ENCODE measurements at regions not wholly inside any gene's neighbourhood (a gene's known extent, or its start where the extent isn't known, plus 50 kb on each side); places are given as distances from the start of the nearest gene placed in this dataset.

DNA sequence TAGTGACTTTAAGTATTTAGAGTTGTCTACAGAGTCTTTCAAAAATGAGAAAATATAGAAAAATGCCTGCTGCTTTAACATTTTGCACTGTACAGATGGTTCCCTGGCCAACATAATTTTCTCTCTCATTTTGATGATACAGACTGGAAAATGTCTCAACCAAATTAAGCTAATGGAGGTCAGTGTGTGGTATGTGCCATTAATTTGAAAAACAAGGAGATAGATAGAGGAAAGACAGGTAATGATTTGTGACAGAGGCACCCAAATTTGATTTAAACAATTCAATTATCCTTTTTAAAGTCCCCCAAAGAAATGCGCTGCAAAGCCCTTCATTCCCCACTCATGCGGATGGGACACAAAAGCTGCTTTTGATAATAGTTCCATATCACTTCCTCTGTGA is 140.0 kb downstream of the ASCL1 start:
- H3K4me1 ChIP-seq = no peaks in the 10 kb centered on the region
- no peaks in the 10 kb centered on the region for H3K27me3 ChIP-seq (ENCODE audit: low read depth)
- no peak overlapping the region for H3K27ac ChIP-seq
- ATAC-seq (no peak), DNase-seq (no peak)
- intact Hi-C loops (cut with DNase I) = no loop called here
- TF ChIP-seq, protein P1, sequence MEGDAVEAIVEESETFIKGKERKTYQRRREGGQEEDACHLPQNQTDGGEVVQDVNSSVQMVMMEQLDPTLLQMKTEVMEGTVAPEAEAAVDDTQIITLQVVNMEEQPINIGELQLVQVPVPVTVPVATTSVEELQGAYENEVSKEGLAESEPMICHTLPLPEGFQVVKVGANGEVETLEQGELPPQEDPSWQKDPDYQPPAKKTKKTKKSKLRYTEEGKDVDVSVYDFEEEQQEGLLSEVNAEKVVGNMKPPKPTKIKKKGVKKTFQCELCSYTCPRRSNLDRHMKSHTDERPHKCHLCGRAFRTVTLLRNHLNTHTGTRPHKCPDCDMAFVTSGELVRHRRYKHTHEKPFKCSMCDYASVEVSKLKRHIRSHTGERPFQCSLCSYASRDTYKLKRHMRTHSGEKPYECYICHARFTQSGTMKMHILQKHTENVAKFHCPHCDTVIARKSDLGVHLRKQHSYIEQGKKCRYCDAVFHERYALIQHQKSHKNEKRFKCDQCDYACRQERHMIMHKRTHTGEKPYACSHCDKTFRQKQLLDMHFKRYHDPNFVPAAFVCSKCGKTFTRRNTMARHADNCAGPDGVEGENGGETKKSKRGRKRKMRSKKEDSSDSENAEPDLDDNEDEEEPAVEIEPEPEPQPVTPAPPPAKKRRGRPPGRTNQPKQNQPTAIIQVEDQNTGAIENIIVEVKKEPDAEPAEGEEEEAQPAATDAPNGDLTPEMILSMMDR (IDR thresholded peaks at IDR 0.05) = no peak
- no peaks in the 10 kb centered on the region for H3K9me3 ChIP-seq
- no peak overlapping the region for H3K4me3 ChIP-seq
- H3K36me3 ChIP-seq = no peaks in the 10 kb centered on the region

DNA sequence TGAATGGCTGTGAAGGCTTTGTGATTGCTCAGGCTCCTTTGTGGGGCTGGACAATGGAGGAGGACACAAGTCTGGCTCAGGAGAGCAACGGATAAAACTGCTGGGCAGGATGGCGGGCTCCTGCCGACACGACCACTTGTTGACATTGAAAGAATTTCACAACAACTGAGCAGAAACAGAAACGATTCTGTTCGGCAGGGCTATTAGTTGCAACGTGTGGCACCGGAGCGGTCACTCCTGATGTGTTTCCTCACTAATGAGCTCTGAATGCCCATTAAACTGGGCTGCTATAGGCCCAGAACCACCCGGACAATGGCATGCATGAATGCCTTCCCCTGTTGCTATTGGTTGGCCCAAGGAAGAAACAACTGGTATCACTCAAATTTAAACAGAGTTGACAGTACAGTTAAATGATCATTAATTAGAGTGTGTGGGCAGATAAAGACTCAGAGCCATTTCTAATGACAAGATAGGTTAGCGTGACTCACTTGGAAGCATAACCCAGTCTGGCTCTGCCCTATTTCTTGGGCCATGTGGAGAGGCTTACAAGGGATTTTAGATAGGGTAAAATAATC is 142.9 kb downstream of the ASCL1 start:
- no peak for ATAC-seq
- TF ChIP-seq, protein P1 (IDR thresholded peaks at IDR 0.05) = no peak

DNA sequence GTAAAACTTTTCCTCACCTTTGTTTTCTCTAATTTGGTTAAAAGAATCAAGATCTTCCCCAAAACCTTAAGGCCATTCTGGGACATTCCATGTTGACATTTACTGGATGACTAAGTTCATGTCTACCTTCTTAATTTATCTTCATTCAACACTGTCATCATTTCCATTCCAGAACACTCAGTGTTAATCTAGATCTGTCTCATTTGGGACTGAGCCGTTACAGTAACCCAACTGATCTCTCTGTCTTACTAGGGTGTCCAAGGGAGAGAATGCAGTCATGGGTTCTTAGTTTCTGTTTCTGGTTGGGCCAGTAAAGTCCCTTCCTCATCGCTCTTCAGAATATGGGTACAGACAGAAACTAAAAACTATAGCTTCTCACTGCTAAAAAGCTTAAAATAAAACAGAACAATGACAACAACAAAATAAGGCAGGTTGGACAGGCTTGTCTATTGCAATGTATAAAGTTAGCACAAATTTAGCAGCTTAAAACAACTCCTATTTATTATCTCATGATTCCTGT is 144.8 kb downstream of the ASCL1 start:
- Histone ChIP-seq H3K4me3 (no peak overlapping the region), H3K4me1 (no peaks in the 10 kb centered on the region), H3K36me3 (no peaks in the 10 kb centered on the region), H3K27ac (no peak overlapping the region), H3K9me3 (no peaks in the 10 kb centered on the region), H3K27me3 (ENCODE audit: low read depth) (no peaks in the 10 kb centered on the region)
- intact Hi-C loops (cut with DNase I) = no loop called here
- ATAC-seq (no peak), DNase-seq (no peak)
- TF ChIP-seq, protein P1 (IDR thresholded peaks at IDR 0.05) = no peak

More for the DNA sequence above, 142.9 kb downstream of the ASCL1 start:
- Histone ChIP-seq H3K4me1 (no peaks in the 10 kb centered on the region), H3K36me3 (no peaks in the 10 kb centered on the region), H3K4me3 (no peak overlapping the region), H3K9me3 (no peaks in the 10 kb centered on the region), H3K27me3 (ENCODE audit: low read depth) (no peaks in the 10 kb centered on the region), H3K27ac (no peak overlapping the region)
- intact Hi-C loops (cut with DNase I) = no loop called here
- no peak for DNase-seq

DNA sequence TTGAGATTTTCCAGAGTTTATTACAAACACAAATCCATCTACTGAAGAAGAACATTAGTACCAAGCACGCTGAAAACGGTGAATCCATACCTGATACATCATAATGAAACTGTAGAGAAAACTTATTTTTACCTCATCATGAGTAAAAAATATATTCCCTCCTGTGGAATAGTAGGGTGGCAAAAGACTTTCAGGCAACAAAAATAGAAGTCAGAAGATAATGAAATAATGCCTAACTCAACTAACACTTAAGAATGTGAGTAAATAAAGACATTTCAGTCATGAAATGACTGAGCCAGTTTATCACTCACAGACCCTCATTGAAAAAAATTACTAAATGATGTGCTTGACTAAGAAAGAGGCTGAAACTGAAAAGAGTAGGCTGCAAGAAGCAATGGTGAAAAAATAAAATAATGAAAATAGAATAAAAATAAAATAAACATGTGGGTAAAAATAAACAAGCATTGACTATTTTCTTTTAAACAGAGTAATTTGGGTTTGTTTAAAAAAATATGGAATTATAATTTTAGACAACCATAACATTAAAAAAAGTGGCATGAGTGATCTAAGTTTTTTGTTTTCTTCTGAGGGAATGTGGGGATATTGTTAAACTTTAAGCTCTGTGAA is 148.6 kb downstream of the ASCL1 start:
- no peak for DNase-seq
- no peaks in the 10 kb centered on the region for H3K9me3 ChIP-seq
- intact Hi-C loops (cut with DNase I) = no loop called here
- TF ChIP-seq, protein P1 (IDR thresholded peaks at IDR 0.05) = no peak
- H3K4me3 ChIP-seq = no peak overlapping the region
- H3K27ac ChIP-seq = no peak overlapping the region
- H3K36me3 ChIP-seq = no peaks in the 10 kb centered on the region
- H3K27me3 ChIP-seq (ENCODE audit: low read depth) = no peaks in the 10 kb centered on the region
- no peak for ATAC-seq
- no peaks in the 10 kb centered on the region for H3K4me1 ChIP-seq

DNA sequence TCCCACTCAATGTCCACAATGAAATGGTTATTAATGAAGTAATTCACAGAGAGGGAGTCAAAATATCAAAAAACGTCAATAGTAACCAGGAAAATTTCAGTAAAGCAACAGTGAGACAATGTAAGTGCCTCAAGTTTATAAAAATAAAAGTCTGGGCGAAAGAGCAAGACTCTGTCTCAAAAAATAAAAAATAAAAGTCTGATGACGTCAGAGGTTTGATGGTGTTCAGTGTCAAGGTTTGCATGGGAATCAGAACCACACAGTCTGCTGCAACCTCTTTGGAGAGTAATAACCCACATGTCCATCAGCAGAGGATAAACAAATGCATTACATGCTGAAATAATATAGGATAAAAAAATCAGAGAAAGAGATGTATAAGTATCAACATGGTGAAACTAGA is 152.4 kb downstream of the ASCL1 start:
- intact Hi-C loops (cut with DNase I) = no loop called here
- DNase-seq (no peak), ATAC-seq (no peak)
- TF ChIP-seq, protein P1 (IDR thresholded peaks at IDR 0.05) = no peak
- Histone ChIP-seq H3K4me3 (no peak overlapping the region), H3K4me1 (no peaks in the 10 kb centered on the region), H3K9me3 (no peaks in the 10 kb centered on the region), H3K36me3 (no peaks in the 10 kb centered on the region), H3K27ac (no peak overlapping the region), H3K27me3 (ENCODE audit: low read depth) (no peaks in the 10 kb centered on the region)

Measured in lower lobe of right lung (tissue), 2 donors.